ENCODE measurements at regions not wholly inside any gene's neighbourhood (a gene's known extent, or its start where the extent isn't known, plus 50 kb on each side); places are given as distances from the start of the nearest gene placed in this dataset.

- no peaks in the 10 kb centered on the region for H3K27me3 ChIP-seq (ENCODE audit: insufficient read depth, low read length, poor library complexity)
- H4K5ac ChIP-seq (ENCODE audit: low read length): no peak overlapping the region
These were observed 73.6 kb upstream of the ADAMTS16 start for GRCh38 chr5:5066276-5067186.

GRCh38 chr5:5069851-5070250 lies 70.3 kb upstream of the ADAMTS16 start:
- no CpG with 5 or more reads among the region's 5 CpGs for WGBS (ENCODE audit: extremely low coverage, insufficient coverage, low lambda C conversion rate)
- no peak overlapping the region for H3K4ac ChIP-seq (ENCODE audit: low read depth, low read length)
- H3K9ac ChIP-seq (ENCODE audit: low read length): no peak overlapping the region
- H3K4me3 ChIP-seq (ENCODE audit: low read length): no peak overlapping the region
- no peak overlapping the region for H3K27ac ChIP-seq (ENCODE audit: low read depth, low read length)
- no peak overlapping the region for H3K23ac ChIP-seq (ENCODE audit: low read length)
- no peak overlapping the region for H2AK5ac ChIP-seq (ENCODE audit: low read length)
- no peaks in the 10 kb centered on the region for H3K36me3 ChIP-seq (ENCODE audit: control insufficient read depth, insufficient read depth, low read length)
- no peak overlapping the region for H2BK15ac ChIP-seq (replicated peaks; ENCODE audit: low read depth)
- H3K79me1 ChIP-seq (ENCODE audit: low read length): no peaks in the 10 kb centered on the region
- DNase-seq: no peak
- H3K56ac ChIP-seq (ENCODE audit: low read length): no peak overlapping the region
- no peak overlapping the region for H3K4me2 ChIP-seq (ENCODE audit: low read length)
- H4K5ac ChIP-seq (ENCODE audit: low read length): no peak overlapping the region
- H4K8ac ChIP-seq (ENCODE audit: low read depth, low read length): no peak overlapping the region
- H3K27me3 ChIP-seq (ENCODE audit: insufficient read depth, low read length, poor library complexity): no peaks in the 10 kb centered on the region
- H2BK120ac ChIP-seq (ENCODE audit: low read depth, low read length): no peak overlapping the region
- no peaks in the 10 kb centered on the region for H3K4me1 ChIP-seq (ENCODE audit: control insufficient read depth, low read depth, low read length)
- no peak overlapping the region for H3K18ac ChIP-seq (ENCODE audit: low read length)
- H2BK5ac ChIP-seq (ENCODE audit: low read length): no peak overlapping the region
- no peaks in the 10 kb centered on the region for H3K79me2 ChIP-seq (ENCODE audit: control insufficient read depth, insufficient read depth, low read length)

More at GRCh38 chr5:5066276-5067186, 73.6 kb upstream of the ADAMTS16 start:
- no peak overlapping the region for H3K23ac ChIP-seq (ENCODE audit: low read length)
- no peak overlapping the region for H3K4me2 ChIP-seq (ENCODE audit: low read length)
- no peaks in the 10 kb centered on the region for H3K36me3 ChIP-seq (ENCODE audit: control insufficient read depth, insufficient read depth, low read length)
- no peak overlapping the region for H2BK15ac ChIP-seq (replicated peaks; ENCODE audit: low read depth)
- H3K56ac ChIP-seq (ENCODE audit: low read length): peak overlapping the region; percentile 47
- H3K27ac ChIP-seq (ENCODE audit: low read depth, low read length): no peak overlapping the region
- H3K79me2 ChIP-seq (ENCODE audit: control insufficient read depth, insufficient read depth, low read length): no peaks in the 10 kb centered on the region
- H3K4ac ChIP-seq (ENCODE audit: low read depth, low read length): no peak overlapping the region
- H4K8ac ChIP-seq (ENCODE audit: low read depth, low read length): no peak overlapping the region
- WGBS (ENCODE audit: extremely low coverage, insufficient coverage, low lambda C conversion rate): no CpG with 5 or more reads among the region's 6 CpGs
- H3K4me3 ChIP-seq (ENCODE audit: low read length): no peak overlapping the region
- H2AK5ac ChIP-seq (ENCODE audit: low read length): no peak overlapping the region
- peak; percentile 63 for DNase-seq
- H3K9ac ChIP-seq (ENCODE audit: low read length): no peak overlapping the region
- no peak overlapping the region for H2BK5ac ChIP-seq (ENCODE audit: low read length)
- H3K18ac ChIP-seq (ENCODE audit: low read length): no peak overlapping the region
- no peak overlapping the region for H2BK120ac ChIP-seq (ENCODE audit: low read depth, low read length)
- H3K79me1 ChIP-seq (ENCODE audit: low read length): no peaks in the 10 kb centered on the region
- no peaks in the 10 kb centered on the region for H3K4me1 ChIP-seq (ENCODE audit: control insufficient read depth, low read depth, low read length)

- no peak overlapping the region for H3K23ac ChIP-seq (ENCODE audit: low read length)
- no peak overlapping the region for H2BK120ac ChIP-seq (ENCODE audit: low read depth, low read length)
- H3K4me3 ChIP-seq (ENCODE audit: low read length): no peak overlapping the region
- no peak overlapping the region for H3K4me2 ChIP-seq (ENCODE audit: low read length)
- no peak overlapping the region for H2BK15ac ChIP-seq (replicated peaks; ENCODE audit: low read depth)
- H3K56ac ChIP-seq (ENCODE audit: low read length): no peak overlapping the region
- no peak overlapping the region for H3K27ac ChIP-seq (ENCODE audit: low read depth, low read length)
- no peaks in the 10 kb centered on the region for H3K36me3 ChIP-seq (ENCODE audit: control insufficient read depth, insufficient read depth, low read length)
- H3K18ac ChIP-seq (ENCODE audit: low read length): no peak overlapping the region
- H3K4ac ChIP-seq (ENCODE audit: low read depth, low read length): no peak overlapping the region
- no peaks in the 10 kb centered on the region for H3K27me3 ChIP-seq (ENCODE audit: insufficient read depth, low read length, poor library complexity)
- H3K79me1 ChIP-seq (ENCODE audit: low read length): no peaks in the 10 kb centered on the region
- no peak overlapping the region for H3K9ac ChIP-seq (ENCODE audit: low read length)
- H2AK5ac ChIP-seq (ENCODE audit: low read length): no peak overlapping the region
- no CpG with 5 or more reads among the region's 5 CpGs for WGBS (ENCODE audit: extremely low coverage, insufficient coverage, low lambda C conversion rate)
- no peak overlapping the region for H2BK5ac ChIP-seq (ENCODE audit: low read length)
- no peak overlapping the region for H4K8ac ChIP-seq (ENCODE audit: low read depth, low read length)
- no peak for DNase-seq
- no peaks in the 10 kb centered on the region for H3K79me2 ChIP-seq (ENCODE audit: control insufficient read depth, insufficient read depth, low read length)
- no peaks in the 10 kb centered on the region for H3K4me1 ChIP-seq (ENCODE audit: control insufficient read depth, low read depth, low read length)
- no peak overlapping the region for H4K5ac ChIP-seq (ENCODE audit: low read length)
These were observed 68.6 kb upstream of the ADAMTS16 start for GRCh38 chr5:5071554-5071953.

GRCh38 chr5:5077236-5077635 lies 62.9 kb upstream of the ADAMTS16 start:
- no peak overlapping the region for H3K18ac ChIP-seq (ENCODE audit: low read length)
- no peak overlapping the region for H2BK120ac ChIP-seq (ENCODE audit: low read depth, low read length)
- WGBS (ENCODE audit: extremely low coverage, insufficient coverage, low lambda C conversion rate): no CpG with 5 or more reads among the region's 1 CpG

GRCh38 chr5:5078009-5078897 lies 61.9 kb upstream of the ADAMTS16 start:
- WGBS (ENCODE audit: extremely low coverage, insufficient coverage, low lambda C conversion rate): no CpG with 5 or more reads among the region's 9 CpGs
- peak; percentile 58 for DNase-seq
- no peaks in the 10 kb centered on the region for H3K79me2 ChIP-seq (ENCODE audit: control insufficient read depth, insufficient read depth, low read length)
- no peak overlapping the region for H3K27ac ChIP-seq (ENCODE audit: low read depth, low read length)
- H3K4me3 ChIP-seq (ENCODE audit: low read length): no peak overlapping the region
- no peak overlapping the region for H2BK15ac ChIP-seq (replicated peaks; ENCODE audit: low read depth)
- no peak overlapping the region for H3K4ac ChIP-seq (ENCODE audit: low read depth, low read length)
- H3K18ac ChIP-seq (ENCODE audit: low read length): peak overlapping the region; percentile 40
- peaks cover 2% of the 10 kb centered on the region for H3K4me1 ChIP-seq (ENCODE audit: control insufficient read depth, low read depth, low read length)
- no peak overlapping the region for H3K9ac ChIP-seq (ENCODE audit: low read length)
- H4K8ac ChIP-seq (ENCODE audit: low read depth, low read length): no peak overlapping the region
- no peak overlapping the region for H2BK5ac ChIP-seq (ENCODE audit: low read length)
- H3K56ac ChIP-seq (ENCODE audit: low read length): no peak overlapping the region
- H2AK5ac ChIP-seq (ENCODE audit: low read length): no peak overlapping the region
- no peaks in the 10 kb centered on the region for H3K27me3 ChIP-seq (ENCODE audit: insufficient read depth, low read length, poor library complexity)
- no peak overlapping the region for H4K5ac ChIP-seq (ENCODE audit: low read length)
- H3K4me2 ChIP-seq (ENCODE audit: low read length): no peak overlapping the region
- H2BK120ac ChIP-seq (ENCODE audit: low read depth, low read length): no peak overlapping the region
- H3K23ac ChIP-seq (ENCODE audit: low read length): no peak overlapping the region
- no peaks in the 10 kb centered on the region for H3K79me1 ChIP-seq (ENCODE audit: low read length)
- H3K36me3 ChIP-seq (ENCODE audit: control insufficient read depth, insufficient read depth, low read length): no peaks in the 10 kb centered on the region

More at GRCh38 chr5:5077236-5077635, 62.9 kb upstream of the ADAMTS16 start:
- Histone ChIP-seq H2BK5ac (ENCODE audit: low read length) (no peak overlapping the region), H3K56ac (ENCODE audit: low read length) (no peak overlapping the region), H3K36me3 (ENCODE audit: control insufficient read depth, insufficient read depth, low read length) (no peaks in the 10 kb centered on the region), H3K4me3 (ENCODE audit: low read length) (no peak overlapping the region), H2BK15ac (replicated peaks; ENCODE audit: low read depth) (no peak overlapping the region), H3K27me3 (ENCODE audit: insufficient read depth, low read length, poor library complexity) (no peaks in the 10 kb centered on the region), H3K4ac (ENCODE audit: low read depth, low read length) (peak overlapping the region; percentile 7), H3K4me1 (ENCODE audit: control insufficient read depth, low read depth, low read length) (peaks cover 2% of the 10 kb centered on the region), H3K9ac (ENCODE audit: low read length) (no peak overlapping the region), H4K8ac (ENCODE audit: low read depth, low read length) (no peak overlapping the region), H3K27ac (ENCODE audit: low read depth, low read length) (no peak overlapping the region), H3K79me1 (ENCODE audit: low read length) (no peaks in the 10 kb centered on the region), H4K5ac (ENCODE audit: low read length) (no peak overlapping the region), H3K23ac (ENCODE audit: low read length) (no peak overlapping the region), H3K79me2 (ENCODE audit: control insufficient read depth, insufficient read depth, low read length) (no peaks in the 10 kb centered on the region), H2AK5ac (ENCODE audit: low read length) (no peak overlapping the region), H3K4me2 (ENCODE audit: low read length) (no peak overlapping the region)
- DNase-seq: no peak
